PC-3 (cell line): ENCODE measurements at regions not wholly inside any gene's neighbourhood (a gene's known extent, or its start where the extent isn't known, plus 50 kb on each side); places are given as distances from the start of the nearest gene placed in this dataset.
A peak's percentile ranks its signal among the peaks of the same experiment; 100 is the strongest.

ENCODE experiments used
- ATAC-seq: fragments of 200-7000 bp; cut with Tn5 transposase; 2 replicates; pipeline ENCODE4 v1.9.1; 2020; ENCODE audit warnings: mild to moderate bottlenecking, moderate library complexity
- BruUV-seq: library from RNA; stranded (reverse); fragments of 400-500 nt; replicated peaks from 2 replicates; lab custom pipeline; 2021; lab: Mats Ljungman, UMichigan
- CTCF ChIA-PET: fragments of 300-600 bp; sonication (Branson Sonifier 250); formaldehyde crosslinking; loops from one replicate; lab custom pipeline; 2022; ENCODE audit warnings: antibody characterized with exemption; lab: Charles Lee
- POLR2A ChIA-PET: fragments of 300-600 bp; sonication (Branson Sonifier 250); formaldehyde crosslinking; loops from one replicate; lab custom pipeline; 2022; ENCODE audit warnings: antibody characterized with exemption; ENCODE audit not compliant: unreplicated experiment; lab: Charles Lee
- DNase-seq: peaks from one replicate; pipeline ENCODE4 v3.0.0-alpha.2; 2015
- H2AFZ ChIP-seq: fragments of 300-600 bp; sonication (generic); 2 replicates; pipeline ENCODE4 v1.6.0; 2016; ENCODE audit warnings: antibody characterized with exemption, low read length
- H3F3A ChIP-seq: fragments of 300-600 bp; sonication (generic); one replicate; pipeline ENCODE4 v1.6.0; 2017; ENCODE audit warnings: antibody characterized with exemption, low read length, control low read depth, mild to moderate bottlenecking; ENCODE audit not compliant: unreplicated experiment
- H3K27ac ChIP-seq: fragments of 300-600 bp; sonication (generic); 2 replicates; pipeline ENCODE4 v1.5.1; 2016; ENCODE audit warnings: mild to moderate bottlenecking, low read length
- H3K27me3 ChIP-seq: fragments of 300-600 bp; sonication (generic); 2 replicates; pipeline ENCODE4 v1.6.1; 2016; ENCODE audit warnings: low read length, mixed read lengths
- H3K36me3 ChIP-seq: fragments of 300-600 bp; sonication (generic); 2 replicates; pipeline ENCODE4 v1.6.1; 2016; ENCODE audit warnings: low read depth, mixed run types, low read length, mixed read lengths
- H3K4me1 ChIP-seq: fragments of 300-600 bp; sonication (generic); 2 replicates; pipeline ENCODE4 v1.5.1; 2016; ENCODE audit warnings: low read length; ENCODE audit not compliant: insufficient read depth
- H3K4me2 ChIP-seq: fragments of 300-600 bp; sonication (generic); 2 replicates; pipeline ENCODE4 v1.6.0; 2016; ENCODE audit warnings: low read length
- H3K4me3 ChIP-seq: fragments of 300-600 bp; sonication (generic); 2 replicates; pipeline ENCODE4 v1.5.1; 2016; ENCODE audit warnings: mild to moderate bottlenecking, low read length, mixed read lengths
- H3K79me2 ChIP-seq: fragments of 300-600 bp; sonication (generic); 2 replicates; pipeline ENCODE4 v1.6.1; 2017; ENCODE audit warnings: low read length, mixed read lengths
- H3K9ac ChIP-seq: fragments of 300-600 bp; sonication (generic); 2 replicates; pipeline ENCODE4 v1.6.0; 2016; ENCODE audit warnings: mild to moderate bottlenecking, low read length
- H3K9me2 ChIP-seq: fragments of 300-600 bp; sonication (generic); replicated peaks from 2 replicates; pipeline ENCODE4 v1.6.1; 2016; ENCODE audit warnings: mixed run types, low read length, mixed read lengths
- H3K9me3 ChIP-seq: fragments of 300-600 bp; sonication (generic); 2 replicates; pipeline ENCODE4 v1.6.1; 2016; ENCODE audit warnings: low read length, mixed read lengths
- H4K20me1 ChIP-seq: fragments of 300-600 bp; sonication (generic); 2 replicates; pipeline ENCODE4 v1.6.1; 2016; ENCODE audit warnings: low read length, mixed read lengths
- EZH2 ChIP-seq: fragments of 300-600 bp; sonication (generic); IDR thresholded peaks from one replicate; pipeline ENCODE4 v1.6.1; 2017; ENCODE audit warnings: antibody characterized with exemption, mild to moderate bottlenecking, low read length; ENCODE audit not compliant: unreplicated experiment
- EZH2phosphoT487 ChIP-seq: fragments of 300-600 bp; sonication (generic); IDR thresholded peaks from 2 replicates; pipeline ENCODE4 v1.6.1; 2018; ENCODE audit warnings: mild to moderate bottlenecking, antibody characterized with exemption, low read length, borderline replicate concordance
- intact Hi-C: fragments of 100-400 bp; cut with micrococcal nuclease; formaldehyde crosslinking; loops from 2 replicates; pipeline ENCODE4 v1.9.0; 2023
- TF ChIP-seq, protein P1 (sequence below): fragments of 300-600 bp; sonication (generic); conservative IDR thresholded peaks from 2 replicates; pipeline ENCODE4 v1.5.1; 2017; ENCODE audit warnings: antibody characterized with exemption, low read depth, mild to moderate bottlenecking, low read length

GRCh38 chr1:224866940-224867339 is 62.5 kb upstream of the DNAH14 start:
- H3K27ac ChIP-seq: no peak overlapping the region
- TF ChIP-seq, protein P1, sequence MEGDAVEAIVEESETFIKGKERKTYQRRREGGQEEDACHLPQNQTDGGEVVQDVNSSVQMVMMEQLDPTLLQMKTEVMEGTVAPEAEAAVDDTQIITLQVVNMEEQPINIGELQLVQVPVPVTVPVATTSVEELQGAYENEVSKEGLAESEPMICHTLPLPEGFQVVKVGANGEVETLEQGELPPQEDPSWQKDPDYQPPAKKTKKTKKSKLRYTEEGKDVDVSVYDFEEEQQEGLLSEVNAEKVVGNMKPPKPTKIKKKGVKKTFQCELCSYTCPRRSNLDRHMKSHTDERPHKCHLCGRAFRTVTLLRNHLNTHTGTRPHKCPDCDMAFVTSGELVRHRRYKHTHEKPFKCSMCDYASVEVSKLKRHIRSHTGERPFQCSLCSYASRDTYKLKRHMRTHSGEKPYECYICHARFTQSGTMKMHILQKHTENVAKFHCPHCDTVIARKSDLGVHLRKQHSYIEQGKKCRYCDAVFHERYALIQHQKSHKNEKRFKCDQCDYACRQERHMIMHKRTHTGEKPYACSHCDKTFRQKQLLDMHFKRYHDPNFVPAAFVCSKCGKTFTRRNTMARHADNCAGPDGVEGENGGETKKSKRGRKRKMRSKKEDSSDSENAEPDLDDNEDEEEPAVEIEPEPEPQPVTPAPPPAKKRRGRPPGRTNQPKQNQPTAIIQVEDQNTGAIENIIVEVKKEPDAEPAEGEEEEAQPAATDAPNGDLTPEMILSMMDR: no peak
- TF ChIP-seq EZH2phosphoT487: no peak
- TF ChIP-seq EZH2: no peak
- no peak overlapping the region for H2AFZ ChIP-seq
- H3K4me1 ChIP-seq: no peaks in the 10 kb centered on the region
- DNase-seq: no peak
- no peak overlapping the region for H3K9ac ChIP-seq
- H3K36me3 ChIP-seq: no peaks in the 10 kb centered on the region
- H3K4me2 ChIP-seq: no peak overlapping the region
- peaks cover 6% of the 10 kb centered on the region; the same call in 1 of the 2 replicates for H3K27me3 ChIP-seq
- H3F3A ChIP-seq: no peaks in the 10 kb centered on the region
- ATAC-seq: no peak
- BruUV-seq: no TSS peak
- ChIA-PET CTCF (no interaction called here), POLR2A (no interaction called here)
- intact Hi-C loops: no loop called here
- peaks cover 20% of the 10 kb centered on the region; the same call in 1 of the 2 replicates for H3K9me3 ChIP-seq
- H3K4me3 ChIP-seq: no peak overlapping the region
- no peaks in the 10 kb centered on the region for H4K20me1 ChIP-seq
- H3K9me2 ChIP-seq: no peaks in the 10 kb centered on the region
- H3K79me2 ChIP-seq: no peaks in the 10 kb centered on the region

DNA sequence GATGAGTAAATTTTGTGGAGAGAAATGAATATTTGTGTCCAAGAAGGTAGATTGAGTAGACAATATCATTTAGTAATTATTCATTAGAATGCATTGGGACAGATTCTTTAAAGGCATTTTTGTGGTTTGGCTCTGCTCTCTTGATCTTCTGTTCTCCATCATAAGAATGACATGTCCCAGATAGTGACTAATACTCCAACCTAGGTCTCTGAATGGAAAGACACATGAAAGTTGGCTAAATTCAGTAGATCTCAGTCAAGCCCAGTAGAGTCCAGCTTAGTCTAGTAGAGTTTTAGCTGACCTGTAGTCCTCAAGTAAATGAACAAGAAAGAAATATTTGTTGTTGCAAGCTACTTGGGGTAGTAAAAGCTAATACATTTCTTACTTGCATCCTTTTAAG is 61.8 kb upstream of the DNAH14 start:
- Histone ChIP-seq H3K4me2 (no peak overlapping the region), H3K27ac (no peak overlapping the region), H3K9me2 (no peaks in the 10 kb centered on the region), H3K27me3 (peaks cover 6% of the 10 kb centered on the region; the same call in 1 of the 2 replicates), H3K79me2 (no peaks in the 10 kb centered on the region), H3K36me3 (no peaks in the 10 kb centered on the region), H3F3A (no peaks in the 10 kb centered on the region), H3K9me3 (peaks cover 20% of the 10 kb centered on the region; the same call in 1 of the 2 replicates), H3K4me3 (no peak overlapping the region), H4K20me1 (no peaks in the 10 kb centered on the region), H3K9ac (no peak overlapping the region), H2AFZ (no peak overlapping the region), H3K4me1 (no peaks in the 10 kb centered on the region)
- CTCF ChIA-PET: no interaction called here
- no TSS peak for BruUV-seq
- intact Hi-C loops: no loop called here
- TF ChIP-seq EZH2: no peak
- TF ChIP-seq, protein P1: no peak
- TF ChIP-seq EZH2phosphoT487: no peak
- ATAC-seq (no peak), DNase-seq (peak; percentile 33)
- POLR2A ChIA-PET: no interaction called here

GRCh38 chr1:224872832-224873433 is 56.5 kb upstream of the DNAH14 start:
- no peaks in the 10 kb centered on the region for H4K20me1 ChIP-seq
- peaks cover 11% of the 10 kb centered on the region for H3K4me1 ChIP-seq
- ATAC-seq (peak; percentile 32; the same call in 1 of the 2 replicates), DNase-seq (peak; percentile 12)
- H3K9ac ChIP-seq: no peak overlapping the region
- TF ChIP-seq EZH2 (no peak), EZH2phosphoT487 (no peak)
- TF ChIP-seq, protein P1: no peak
- no peaks in the 10 kb centered on the region for H3K9me2 ChIP-seq
- H3K4me3 ChIP-seq: no peak overlapping the region
- peak overlapping the region; percentile 42 for H3K4me2 ChIP-seq
- no peaks in the 10 kb centered on the region for H3K36me3 ChIP-seq
- intact Hi-C loops: no loop called here
- no peaks in the 10 kb centered on the region for H3F3A ChIP-seq
- ChIA-PET POLR2A (interaction anchor here (0.5 kb wide), 1 partner anchor 30 kb away, joined by 7 read pairs; no protein-coding TSS in a partner anchor), CTCF (interaction anchor here (1.8 kb wide), 1 partner anchor 50 kb away, joined by 11 read pairs; no protein-coding TSS in a partner anchor)
- H3K27ac ChIP-seq: no peak overlapping the region
- H2AFZ ChIP-seq: no peak overlapping the region
- H3K9me3 ChIP-seq: no peaks in the 10 kb centered on the region
- BruUV-seq: no TSS peak
- peaks cover 11% of the 10 kb centered on the region; the same call in 1 of the 2 replicates for H3K27me3 ChIP-seq
- H3K79me2 ChIP-seq: no peaks in the 10 kb centered on the region
